MM.1S (cell line): ENCODE measurements at regions not wholly inside any gene's neighbourhood (a gene's known extent, or its start where the extent isn't known, plus 50 kb on each side); places are given as distances from the start of the nearest gene placed in this dataset.

Source experiments
- DNase-seq: peaks from one replicate; pipeline ENCODE4 v3.0.0-alpha.2; 2015
- H2AFZ ChIP-seq: fragments of 300-600 bp; sonication (generic); 2 replicates; pipeline ENCODE4 v1.6.0; 2016; ENCODE audit warnings: antibody characterized with exemption, low read length
- H3F3A ChIP-seq: fragments of 300-600 bp; sonication (generic); 2 replicates; pipeline ENCODE4 v1.6.1; 2016; ENCODE audit warnings: mild to moderate bottlenecking, antibody characterized with exemption, low read length, moderate library complexity, mixed read lengths; ENCODE audit not compliant: insufficient read depth
- H3K27ac ChIP-seq: fragments of 300-600 bp; sonication (generic); 2 replicates; pipeline ENCODE4 v1.5.1; 2016; ENCODE audit warnings: mild to moderate bottlenecking, low read length
- H3K27me3 ChIP-seq: fragments of 300-600 bp; sonication (generic); replicated peaks from 2 replicates; pipeline ENCODE4 v1.6.0; 2016; ENCODE audit warnings: low read length; ENCODE audit not compliant: insufficient read depth
- H3K36me3 ChIP-seq: fragments of 300-600 bp; sonication (generic); replicated peaks from 2 replicates; pipeline ENCODE4 v1.6.1; 2016; ENCODE audit warnings: mild to moderate bottlenecking, low read length, mixed read lengths; ENCODE audit not compliant: insufficient read depth
- H3K4me1 ChIP-seq: fragments of 300-600 bp; sonication (generic); 2 replicates; pipeline ENCODE4 v1.6.1; 2016; ENCODE audit warnings: low read length, mixed read lengths
- H3K4me2 ChIP-seq: fragments of 300-600 bp; sonication (generic); 2 replicates; pipeline ENCODE4 v1.6.0; 2016; ENCODE audit warnings: low read depth, low read length
- H3K4me3 ChIP-seq: fragments of 300-600 bp; sonication (generic); 2 replicates; pipeline ENCODE4 v1.5.1; 2016; ENCODE audit warnings: low read length, mixed read lengths
- H3K79me2 ChIP-seq: fragments of 300-600 bp; sonication (generic); 2 replicates; pipeline ENCODE4 v1.6.1; 2016; ENCODE audit warnings: mixed run types, low read length, mixed read lengths
- H3K9ac ChIP-seq: fragments of 300-600 bp; sonication (generic); 2 replicates; pipeline ENCODE4 v1.6.1; 2016; ENCODE audit warnings: low read length, mixed read lengths
- H3K9me2 ChIP-seq: fragments of 300-600 bp; sonication (generic); replicated peaks from 2 replicates; pipeline ENCODE4 v1.6.1; 2016; ENCODE audit warnings: mild to moderate bottlenecking, low read length, mixed read lengths; ENCODE audit not compliant: insufficient read depth
- H3K9me3 ChIP-seq: fragments of 300-600 bp; sonication (generic); replicated peaks from 2 replicates; pipeline ENCODE4 v1.6.1; 2016; ENCODE audit warnings: mild to moderate bottlenecking, low read length, mixed read lengths; ENCODE audit not compliant: insufficient read depth
- H4K20me1 ChIP-seq: fragments of 300-600 bp; sonication (generic); 2 replicates; pipeline ENCODE4 v1.6.1; 2016; ENCODE audit warnings: mild to moderate bottlenecking, low read length, moderate library complexity, mixed read lengths; ENCODE audit not compliant: insufficient read depth
- CTCF ChIP-seq: fragments of 300-600 bp; sonication (generic); IDR thresholded peaks from 2 replicates; pipeline ENCODE4 v1.5.1; 2016; ENCODE audit warnings: antibody characterized with exemption, low read length, mixed read lengths
- EZH2 ChIP-seq: fragments of 300-600 bp; sonication (generic); optimal IDR thresholded peaks from 2 replicates; pipeline ENCODE3; 2017; ENCODE audit warnings: low read depth, mild to moderate bottlenecking, antibody characterized with exemption, low read length, mixed read lengths
- EZH2phosphoT487 ChIP-seq: fragments of 300-600 bp; sonication (generic); IDR thresholded peaks from 2 replicates; pipeline ENCODE4 v1.6.1; 2018; ENCODE audit warnings: antibody characterized with exemption, low read length

- Histone ChIP-seq H3K27ac (no peak overlapping the region), H3K4me3 (no peak overlapping the region), H3K9ac (no peak overlapping the region), H3K9me2 (no peaks in the 10 kb centered on the region), H3K27me3 (no peaks in the 10 kb centered on the region), H3F3A (peaks cover 24% of the 10 kb centered on the region), H3K36me3 (no peaks in the 10 kb centered on the region), H2AFZ (no peak overlapping the region), H3K4me2 (no peak overlapping the region), H3K79me2 (no peaks in the 10 kb centered on the region), H4K20me1 (no peaks in the 10 kb centered on the region), H3K9me3 (no peaks in the 10 kb centered on the region), H3K4me1 (peaks cover 43% of the 10 kb centered on the region)
- TF ChIP-seq EZH2: no peak
- TF ChIP-seq CTCF: no peak
- TF ChIP-seq EZH2phosphoT487: no peak
- DNase-seq: no peak
Observed at GRCh38 chr11:26090651-26091050, 241.3 kb upstream of the ANO3 start.

- H3K9me2 ChIP-seq: no peaks in the 10 kb centered on the region
- H3K4me2 ChIP-seq: no peak overlapping the region
- H3K79me2 ChIP-seq: no peaks in the 10 kb centered on the region
- H3K36me3 ChIP-seq: no peaks in the 10 kb centered on the region
- no peak overlapping the region for H3K9ac ChIP-seq
- no peak for DNase-seq
- H3K4me3 ChIP-seq: no peak overlapping the region
- 0 out of 2 replicates have a peak, but pooled peaks cover 5% of the 10 kb centered on the region for H3K9me3 ChIP-seq
- peaks cover 22% of the 10 kb centered on the region for H3K4me1 ChIP-seq
- H3F3A ChIP-seq: no peaks in the 10 kb centered on the region
- no peak for TF ChIP-seq EZH2
- TF ChIP-seq EZH2phosphoT487: no peak
- no peak for TF ChIP-seq CTCF
- H4K20me1 ChIP-seq: no peaks in the 10 kb centered on the region
- H3K27ac ChIP-seq: no peak overlapping the region
- H2AFZ ChIP-seq: no peak overlapping the region
- no peaks in the 10 kb centered on the region for H3K27me3 ChIP-seq
Observed at GRCh38 chr11:26093206-26093605, 238.7 kb upstream of the ANO3 start.

GRCh38 chr11:26095340-26095739, 236.6 kb upstream of the ANO3 start:
- Histone ChIP-seq H3K4me3 (no peak overlapping the region), H3K79me2 (no peaks in the 10 kb centered on the region), H4K20me1 (no peaks in the 10 kb centered on the region), H3K36me3 (no peaks in the 10 kb centered on the region), H3K9me3 (0 out of 2 replicates have a peak, but pooled peaks cover 5% of the 10 kb centered on the region), H3F3A (no peaks in the 10 kb centered on the region), H3K4me1 (peaks cover 9% of the 10 kb centered on the region), H3K4me2 (no peak overlapping the region), H3K9ac (no peak overlapping the region), H3K27me3 (no peaks in the 10 kb centered on the region), H3K9me2 (no peaks in the 10 kb centered on the region), H3K27ac (no peak overlapping the region), H2AFZ (no peak overlapping the region)
- no peak for TF ChIP-seq EZH2phosphoT487
- no peak for TF ChIP-seq EZH2
- no peak for TF ChIP-seq CTCF
- no peak for DNase-seq
